Stimulated activated CD4-positive, alpha-beta T cell treated with anti-CD3 and anti-CD28 coated beads, Interleukin-1b, Interleukin-23, amount 100 ng/mL, for 48 hours (primary cell): ENCODE measurements at regions not wholly inside any gene's neighbourhood (a gene's known extent, or its start where the extent isn't known, plus 50 kb on each side); places are given as distances from the start of the nearest gene placed in this dataset.

Experiments
- DNase-seq: peaks from one replicate; pipeline ENCODE4 v3.0.0-alpha.2; 2020

- DNase-seq = no peak
These were observed 820.7 kb upstream of the HS6ST1 start for GRCh38 chr2:129139380-129139779.

- DNase-seq = no peak
These were observed 823.8 kb upstream of the HS6ST1 start for GRCh38 chr2:129142465-129142864.

- DNase-seq = no peak
These were observed 825.6 kb upstream of the HS6ST1 start for GRCh38 chr2:129144082-129144791.

- no peak for DNase-seq
These were observed 827.0 kb upstream of the RAB6C start for GRCh38 chr2:129152514-129152913.

GRCh38 chr2:129160879-129161278 is 818.6 kb upstream of the RAB6C start:
- DNase-seq = no peak

GRCh38 chr2:129164220-129164949 is 815.1 kb upstream of the RAB6C start:
- DNase-seq = no peak

- no peak for DNase-seq
These were observed 814.5 kb upstream of the RAB6C start for GRCh38 chr2:129165006-129165405.

GRCh38 chr2:129167456-129167855 is 812.0 kb upstream of the RAB6C start:
- DNase-seq = no peak

- no peak for DNase-seq
These were observed 808.9 kb upstream of the RAB6C start for GRCh38 chr2:129170570-129170969.

GRCh38 chr2:129174143-129174542 is 805.3 kb upstream of the RAB6C start:
- no peak for DNase-seq

GRCh38 chr2:129175051-129175450 is 804.4 kb upstream of the RAB6C start:
- DNase-seq = no peak

GRCh38 chr2:129176375-129176774 is 803.1 kb upstream of the RAB6C start:
- DNase-seq = no peak

GRCh38 chr2:129178356-129178755 is 801.1 kb upstream of the RAB6C start:
- DNase-seq = no peak

GRCh38 chr2:129179199-129179598 is 800.3 kb upstream of the RAB6C start:
- no peak for DNase-seq

GRCh38 chr2:129180124-129180716 is 799.2 kb upstream of the RAB6C start:
- no peak for DNase-seq

GRCh38 chr2:129181433-129181832 is 798.0 kb upstream of the RAB6C start:
- DNase-seq = no peak

- DNase-seq = no peak
These were observed 797.5 kb upstream of the RAB6C start for GRCh38 chr2:129181963-129182362.

GRCh38 chr2:129187343-129187742 is 792.1 kb upstream of the RAB6C start:
- no peak for DNase-seq

- DNase-seq = no peak
These were observed 791.0 kb upstream of the RAB6C start for GRCh38 chr2:129188451-129188850.

- DNase-seq = no peak
These were observed 789.7 kb upstream of the RAB6C start for GRCh38 chr2:129189617-129190319.

- DNase-seq = no peak
These were observed 789.0 kb upstream of the RAB6C start for GRCh38 chr2:129190494-129190893.

GRCh38 chr2:129191530-129191929 is 787.9 kb upstream of the RAB6C start:
- DNase-seq = no peak

GRCh38 chr2:129192117-129192516 is 787.3 kb upstream of the RAB6C start:
- DNase-seq = no peak

- no peak for DNase-seq
These were observed 786.6 kb upstream of the RAB6C start for GRCh38 chr2:129192841-129193253.
